ENCODE measurements at regions not wholly inside any gene's neighbourhood (a gene's known extent, or its start where the extent isn't known, plus 50 kb on each side); places are given as distances from the start of the nearest gene placed in this dataset.

- WGBS = 83% methylated on average over 3 of the region's 3 CpGs
- H3K9me3 ChIP-seq = no peaks in the 10 kb centered on the region
- TF ChIP-seq POLR2AphosphoS5 (IDR thresholded peaks at IDR 0.05) = no peak
- TF ChIP-seq, protein P1, sequence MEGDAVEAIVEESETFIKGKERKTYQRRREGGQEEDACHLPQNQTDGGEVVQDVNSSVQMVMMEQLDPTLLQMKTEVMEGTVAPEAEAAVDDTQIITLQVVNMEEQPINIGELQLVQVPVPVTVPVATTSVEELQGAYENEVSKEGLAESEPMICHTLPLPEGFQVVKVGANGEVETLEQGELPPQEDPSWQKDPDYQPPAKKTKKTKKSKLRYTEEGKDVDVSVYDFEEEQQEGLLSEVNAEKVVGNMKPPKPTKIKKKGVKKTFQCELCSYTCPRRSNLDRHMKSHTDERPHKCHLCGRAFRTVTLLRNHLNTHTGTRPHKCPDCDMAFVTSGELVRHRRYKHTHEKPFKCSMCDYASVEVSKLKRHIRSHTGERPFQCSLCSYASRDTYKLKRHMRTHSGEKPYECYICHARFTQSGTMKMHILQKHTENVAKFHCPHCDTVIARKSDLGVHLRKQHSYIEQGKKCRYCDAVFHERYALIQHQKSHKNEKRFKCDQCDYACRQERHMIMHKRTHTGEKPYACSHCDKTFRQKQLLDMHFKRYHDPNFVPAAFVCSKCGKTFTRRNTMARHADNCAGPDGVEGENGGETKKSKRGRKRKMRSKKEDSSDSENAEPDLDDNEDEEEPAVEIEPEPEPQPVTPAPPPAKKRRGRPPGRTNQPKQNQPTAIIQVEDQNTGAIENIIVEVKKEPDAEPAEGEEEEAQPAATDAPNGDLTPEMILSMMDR (IDR thresholded peaks at IDR 0.05) = no peak
- TF ChIP-seq POLR2A (IDR thresholded peaks at IDR 0.05) = no peak
- no peak for TF ChIP-seq EP300 (IDR thresholded peaks at IDR 0.05)
- no peaks in the 10 kb centered on the region for H3K4me1 ChIP-seq
- no peaks in the 10 kb centered on the region for H3K36me3 ChIP-seq
- DNase-seq (ENCODE audit: low spot score in 2 of 2) = no peak
- no peaks in the 10 kb centered on the region for H3K27me3 ChIP-seq
- no peak overlapping the region for H3K27ac ChIP-seq
- no peak overlapping the region for H3K4me3 ChIP-seq
Measured at GRCh38 chr18:40546875-40547274, 1408.2 kb upstream of the PIK3C3 start.

- TF ChIP-seq EP300 (IDR thresholded peaks at IDR 0.05) = no peak
- Histone ChIP-seq H3K4me1 (no peaks in the 10 kb centered on the region), H3K27me3 (no peaks in the 10 kb centered on the region), H3K4me3 (no peak overlapping the region), H3K9me3 (no peaks in the 10 kb centered on the region), H3K36me3 (no peaks in the 10 kb centered on the region), H3K27ac (no peak overlapping the region)
- 20% methylated on average over 2 of the region's 2 CpGs for WGBS
- DNase-seq (ENCODE audit: low spot score in 2 of 2) = no peak
Measured at GRCh38 chr18:40534723-40535122, 1420.3 kb upstream of the PIK3C3 start.

GRCh38 chr18:40532046-40532445 lies 1423.0 kb upstream of the PIK3C3 start:
- TF ChIP-seq EP300 (IDR thresholded peaks at IDR 0.05) (no peak), POLR2AphosphoS5 (IDR thresholded peaks at IDR 0.05) (no peak), POLR2A (IDR thresholded peaks at IDR 0.05) (no peak)
- TF ChIP-seq, protein P1 (IDR thresholded peaks at IDR 0.05) = no peak
- WGBS = 62% methylated on average over 1 of the region's 1 CpG
- DNase-seq (ENCODE audit: low spot score in 2 of 2) = no peak
- no peaks in the 10 kb centered on the region for H3K4me1 ChIP-seq
- H3K9me3 ChIP-seq = no peaks in the 10 kb centered on the region
- H3K4me3 ChIP-seq = no peak overlapping the region
- H3K36me3 ChIP-seq = no peaks in the 10 kb centered on the region
- H3K27me3 ChIP-seq = no peaks in the 10 kb centered on the region
- no peak overlapping the region for H3K27ac ChIP-seq

GRCh38 chr18:40531051-40531450 lies 1424.0 kb upstream of the PIK3C3 start:
- 54% methylated on average over 2 of the region's 2 CpGs for WGBS
- H3K9me3 ChIP-seq = no peaks in the 10 kb centered on the region
- H3K36me3 ChIP-seq = no peaks in the 10 kb centered on the region
- no peak overlapping the region for H3K4me3 ChIP-seq
- no peaks in the 10 kb centered on the region for H3K27me3 ChIP-seq
- H3K27ac ChIP-seq = no peak overlapping the region
- TF ChIP-seq POLR2AphosphoS5 (IDR thresholded peaks at IDR 0.05) = no peak
- DNase-seq (ENCODE audit: low spot score in 2 of 2) = no peak
- no peaks in the 10 kb centered on the region for H3K4me1 ChIP-seq

- Histone ChIP-seq H3K4me1 (no peaks in the 10 kb centered on the region), H3K36me3 (no peaks in the 10 kb centered on the region), H3K4me3 (no peak overlapping the region), H3K27ac (no peak overlapping the region), H3K9me3 (no peaks in the 10 kb centered on the region), H3K27me3 (no peaks in the 10 kb centered on the region)
- WGBS = 32% methylated on average over 1 of the region's 1 CpG
- DNase-seq (ENCODE audit: low spot score in 2 of 2) = no peak
- TF ChIP-seq EP300 (IDR thresholded peaks at IDR 0.05) = no peak
- no peak for TF ChIP-seq POLR2AphosphoS5 (IDR thresholded peaks at IDR 0.05)
- TF ChIP-seq POLR2A (IDR thresholded peaks at IDR 0.05) = no peak
- TF ChIP-seq, protein P1 (IDR thresholded peaks at IDR 0.05) = no peak
Measured at GRCh38 chr18:40529478-40529877, 1425.6 kb upstream of the PIK3C3 start.

DNA sequence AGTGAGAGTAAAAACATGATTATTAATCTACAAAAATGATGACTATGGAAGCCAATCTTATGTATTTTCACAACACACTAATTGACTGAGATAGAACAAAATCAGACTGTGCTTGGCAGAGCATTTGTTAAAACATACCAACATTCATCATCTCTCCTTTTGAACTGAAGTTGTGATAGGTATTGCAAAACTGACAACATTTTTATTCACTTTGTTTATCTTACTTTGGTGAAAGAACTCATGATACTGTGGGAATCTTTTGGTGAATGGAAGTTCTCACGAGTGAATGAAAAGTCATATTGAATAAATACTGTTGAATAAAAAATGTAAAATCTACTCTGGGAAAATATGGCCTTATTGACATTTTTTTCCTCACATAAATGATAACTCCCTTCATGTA lies 1430.2 kb upstream of the PIK3C3 start:
- no peak for DNase-seq (ENCODE audit: low spot score in 2 of 2)
- WGBS = 75% methylated on average over 1 of the region's 1 CpG
- Histone ChIP-seq H3K27me3 (no peaks in the 10 kb centered on the region), H3K4me1 (no peaks in the 10 kb centered on the region), H3K9me3 (no peaks in the 10 kb centered on the region), H3K4me3 (no peak overlapping the region), H3K36me3 (no peaks in the 10 kb centered on the region), H3K27ac (no peak overlapping the region)
- TF ChIP-seq EP300 (IDR thresholded peaks at IDR 0.05) (no peak), POLR2A (IDR thresholded peaks at IDR 0.05) (no peak), POLR2AphosphoS5 (IDR thresholded peaks at IDR 0.05) (no peak)
- TF ChIP-seq, protein P1 (IDR thresholded peaks at IDR 0.05) = no peak
